H1 (cell line): ENCODE measurements at regions not wholly inside any gene's neighbourhood (a gene's known extent, or its start where the extent isn't known, plus 50 kb on each side); places are given as distances from the start of the nearest gene placed in this dataset.
"Not testable (repeated sequence)": the region's sequence is repeated elsewhere in the genome, so short reads cannot be mapped to it uniquely, and the experiment has no call there.

Experiments used
- CTCF ChIA-PET: fragments of 300-600 bp; sonication (Branson Sonifier 250); formaldehyde crosslinking; loops from one replicate; lab custom pipeline; 2021; ENCODE audit not compliant: partially characterized antibody; lab: Charles Lee
- POLR2A ChIA-PET: fragments of 300-600 bp; sonication (Branson Sonifier 250); formaldehyde crosslinking; loops from one replicate; lab custom pipeline; 2021; ENCODE audit warnings: inconsistent platforms; ENCODE audit not compliant: partially characterized antibody; lab: Charles Lee
- DNase-seq, 2 experiments: peaks; one replicate each; pipeline versions ENCODE4 v3.0.0 to v3.0.0-alpha.2; 2010 to 2022; ENCODE audit warnings: low spot score in 2 of 2, low read depth in 1 of 2, mixed read lengths in 1 of 2
- FAIRE-seq: peaks from 2 replicates; lab custom pipeline; 2011; peaks lifted over from hg19 to GRCh38; lab: Jason Lieb, UNC
- H2AFZ ChIP-seq: 2 replicates; pipeline ENCODE4 v1.8.1; 2012; ENCODE audit warnings: low read length, inconsistent platforms
- H2AK5ac ChIP-seq: 2 replicates; pipeline ENCODE4 v1.6.1; 2013; ENCODE audit warnings: low read depth, low read length
- H2BK120ac ChIP-seq: replicated peaks from 2 replicates; pipeline ENCODE3; 2013; ENCODE audit warnings: low read depth, low read length, inconsistent platforms
- H2BK12ac ChIP-seq: 2 replicates; pipeline ENCODE4 v1.6.1; 2013; ENCODE audit warnings: low read depth, low read length
- H2BK15ac ChIP-seq: 2 replicates; pipeline ENCODE4 v1.6.1; 2013; ENCODE audit warnings: low read length
- H2BK20ac ChIP-seq: 2 replicates; pipeline ENCODE4 v1.6.1; 2013; ENCODE audit warnings: low read length
- H2BK5ac ChIP-seq: 2 replicates; pipeline ENCODE4 v1.6.1; 2013; ENCODE audit warnings: low read depth, low read length
- H3K14ac ChIP-seq: 2 replicates; pipeline ENCODE4 v1.6.1; 2013; ENCODE audit warnings: inconsistent platforms; ENCODE audit not compliant: insufficient read length
- H3K18ac ChIP-seq: 2 replicates; pipeline ENCODE4 v1.6.1; 2013; ENCODE audit warnings: low read length; ENCODE audit errors: extremely low read depth
- H3K23ac ChIP-seq: 2 replicates; pipeline ENCODE4 v1.6.1; 2013; ENCODE audit warnings: inconsistent platforms; ENCODE audit not compliant: insufficient read length
- H3K23me2 ChIP-seq: 2 replicates; pipeline ENCODE4 v1.6.1; 2013; ENCODE audit warnings: low read depth, low read length
- H3K27ac ChIP-seq: 2 replicates; pipeline ENCODE4 v1.6.1; 2011; ENCODE audit warnings: low read depth, low read length, inconsistent platforms
- H3K27me3 ChIP-seq, 4 experiments: replicated peaks in 1 of 4; 1 replicate in 1 of 4; 2 replicates in 3 of 4; pipeline versions ENCODE4 v1.6.1 to v1.8.1; 2011 to 2013; ENCODE audit warnings: low read length in 3 of 4, mild to moderate bottlenecking in 3 of 4, inconsistent platforms in 2 of 4, mixed read lengths in 2 of 4, moderate library complexity in 1 of 4; ENCODE audit not compliant: control insufficient read depth in 3 of 4, insufficient read depth in 3 of 4; ENCODE audit errors: extremely low read depth in 1 of 4
- H3K36me3 ChIP-seq, 4 experiments: 2 replicates each; pipeline versions ENCODE4 v1.6.1 to v1.8.1; 2011 to 2013; ENCODE audit warnings: mild to moderate bottlenecking in 4 of 4, low read length in 3 of 4, moderate library complexity in 2 of 4, control low read depth in 1 of 4, inconsistent platforms in 1 of 4; ENCODE audit not compliant: insufficient read depth in 4 of 4, control insufficient read depth in 2 of 4
- H3K4ac ChIP-seq: replicated peaks from 2 replicates; pipeline ENCODE3; 2013; ENCODE audit warnings: low read length, low read depth, mixed read lengths, inconsistent platforms; ENCODE audit not compliant: insufficient read length
- H3K4me1 ChIP-seq, 4 experiments: replicated peaks in 1 of 4; 1 replicate in 1 of 4; 2 replicates in 3 of 4; pipeline versions ENCODE4 v1.6.1 to v1.8.1; 2011 to 2013; ENCODE audit warnings: low read length in 3 of 4, inconsistent platforms in 2 of 4, mixed read lengths in 1 of 4; ENCODE audit not compliant: insufficient read depth in 4 of 4, control insufficient read depth in 3 of 4
- H3K4me2 ChIP-seq, 2 experiments: 2 replicates each; pipeline versions ENCODE4 v1.6.1 to v1.8.1; 2011 to 2013; ENCODE audit warnings: low read depth in 2 of 2, low read length in 2 of 2, control low read depth in 1 of 2, inconsistent platforms in 1 of 2, mild to moderate bottlenecking in 1 of 2; ENCODE audit not compliant: insufficient read depth in 1 of 2
- H3K4me3 ChIP-seq, 4 experiments: fragments of 200-600, 300-600 bp in 1 of 4; sonication (generic), shearing (Covaris generic), sonication (Bioruptor Twin) in 1 of 4; 2 replicates each; pipeline versions ENCODE4 v1.5.1 to v1.8.1; 2011 to 2016; ENCODE audit warnings: low read length in 4 of 4, low read depth in 3 of 4, control low read depth in 2 of 4, inconsistent platforms in 2 of 4, mild to moderate bottlenecking in 2 of 4, mixed read lengths in 1 of 4, moderate library complexity in 1 of 4; ENCODE audit not compliant: insufficient read depth in 2 of 4; ENCODE audit errors: extremely low read depth in 1 of 4
- H3K56ac ChIP-seq: replicated peaks from 2 replicates; pipeline ENCODE3; 2013; ENCODE audit warnings: low read depth, mild to moderate bottlenecking, mixed read lengths, low read length, inconsistent platforms; ENCODE audit not compliant: insufficient read length
- H3K79me1 ChIP-seq: 2 replicates; pipeline ENCODE4 v1.6.1; 2013; ENCODE audit warnings: low read depth, low read length, control low read depth
- H3K79me2 ChIP-seq, 2 experiments: 2 replicates each; pipeline versions ENCODE4 v1.6.1 to v1.8.1; 2012 to 2013; ENCODE audit warnings: low read length in 2 of 2, mild to moderate bottlenecking in 2 of 2, inconsistent platforms in 1 of 2; ENCODE audit not compliant: insufficient read depth in 2 of 2, control insufficient read depth in 1 of 2
- H3K9ac ChIP-seq, 4 experiments: replicated peaks in 1 of 4; 1 replicate in 1 of 4; 2 replicates in 3 of 4; pipeline versions ENCODE4 v1.6.1 to v1.8.1; 2011 to 2013; ENCODE audit warnings: low read depth in 3 of 4, low read length in 3 of 4, control low read depth in 2 of 4, mild to moderate bottlenecking in 2 of 4, moderate library complexity in 2 of 4, inconsistent platforms in 1 of 4; ENCODE audit errors: extremely low read depth in 1 of 4
- H3K9me3 ChIP-seq, 2 experiments: 2 replicates each; pipeline versions ENCODE4 v1.6.1 to v1.8.1; 2012 to 2013; ENCODE audit warnings: mild to moderate bottlenecking in 2 of 2, moderate library complexity in 2 of 2, control low read depth in 1 of 2, inconsistent platforms in 1 of 2, low read depth in 1 of 2, low read length in 1 of 2, mixed read lengths in 1 of 2; ENCODE audit not compliant: insufficient read depth in 2 of 2
- H4K20me1 ChIP-seq, 2 experiments: replicated peaks in 1 of 2; 2 replicates each; pipeline versions ENCODE3 to v1.8.1; 2011 to 2013; ENCODE audit warnings: inconsistent platforms in 2 of 2, low read length in 2 of 2, mild to moderate bottlenecking in 1 of 2; ENCODE audit not compliant: insufficient read depth in 2 of 2, control insufficient read depth in 1 of 2
- H4K5ac ChIP-seq: 2 replicates; pipeline ENCODE4 v1.6.1; 2013; ENCODE audit warnings: low read length, low read depth, mixed read lengths, inconsistent platforms; ENCODE audit not compliant: insufficient read length
- H4K8ac ChIP-seq: 2 replicates; pipeline ENCODE4 v1.8.0; 2013; ENCODE audit warnings: mild to moderate bottlenecking, moderate library complexity, low read length, inconsistent platforms; ENCODE audit not compliant: insufficient read depth; ENCODE audit errors: extremely low read depth
- H4K91ac ChIP-seq: replicated peaks from 2 replicates; pipeline ENCODE3; 2013; ENCODE audit warnings: low read length, mixed read lengths, inconsistent platforms; ENCODE audit not compliant: insufficient read length
- WGBS, 2 experiments: shearing (Covaris generic) in 1 of 2; methylation state at CpG; one replicate each; pipeline versions ENCODE4 v1.1.6 to v1.1.7; 2013 to 2015; ENCODE audit warnings: low lambda C conversion rate in 2 of 2, mixed read lengths in 2 of 2, inconsistent platforms in 1 of 2, low coverage in 1 of 2, missing lambda C conversion rate in 1 of 2; ENCODE audit not compliant: insufficient replicate concordance in 2 of 2, insufficient coverage in 1 of 2, insufficient read length in 1 of 2; ENCODE audit errors: extremely low coverage in 1 of 2, missing lambda C conversion rate in 1 of 2; 5-methylcytosine and 5-hydroxymethylcytosine counted together

DNA sequence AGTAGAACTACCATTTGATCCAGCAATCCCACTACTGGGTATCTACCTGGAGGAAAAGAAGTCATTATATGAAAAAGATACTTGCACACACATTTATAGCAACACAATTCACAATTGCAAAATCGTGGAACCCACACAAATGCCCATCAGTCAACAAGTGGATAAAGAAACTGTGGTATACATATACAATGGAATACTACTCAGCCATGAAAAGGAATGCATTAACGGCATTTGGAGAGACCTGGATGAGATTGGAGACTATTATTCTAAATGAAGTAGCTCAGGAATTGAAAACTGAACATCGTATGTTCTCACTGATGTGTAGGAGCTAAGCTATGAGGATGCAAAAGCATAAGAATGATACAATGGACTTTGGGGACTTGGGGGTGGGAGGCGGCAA lies 128.6 kb upstream of the LY86 start:
- WGBS, 2 experiments = 92% methylated on average over 4 of the region's 4 CpGs; no CpG with 5 or more reads in 1 of the 2 experiments
- H3K27me3 ChIP-seq, H3K27ac ChIP-seq, H3K14ac ChIP-seq, POLR2A ChIA-PET, H3K4me2 ChIP-seq, H3K79me1 ChIP-seq, H4K8ac ChIP-seq, H2BK15ac ChIP-seq, H2AFZ ChIP-seq, H2BK12ac ChIP-seq, H3K23ac ChIP-seq, H3K18ac ChIP-seq, H2AK5ac ChIP-seq, H4K5ac ChIP-seq, H3K4me1 ChIP-seq, H2BK5ac ChIP-seq, H2BK20ac ChIP-seq, H3K9me3 ChIP-seq, H3K79me2 ChIP-seq, DNase-seq, H3K36me3 ChIP-seq, H4K91ac ChIP-seq, H3K4ac ChIP-seq, H4K20me1 ChIP-seq, FAIRE-seq, H3K9ac ChIP-seq, H2BK120ac ChIP-seq, H3K23me2 ChIP-seq, H3K4me3 ChIP-seq, H3K56ac ChIP-seq: not testable (repeated sequence)
- CTCF ChIA-PET = interaction anchor here (0.6 kb wide), 1 partner anchor 165 kb away, joined by 3 read pairs; no protein-coding TSS in a partner anchor
